HG03342 (cell line): ENCODE measurements at regions not wholly inside any gene's neighbourhood (a gene's known extent, or its start where the extent isn't known, plus 50 kb on each side); places are given as distances from the start of the nearest gene placed in this dataset.
"Not testable (repeated sequence)": the region's sequence is repeated elsewhere in the genome, so short reads cannot be mapped to it uniquely, and the experiment has no call there.

Experiments used
- ATAC-seq: cut with Tn5 transposase; IDR thresholded peaks from one replicate; pipeline ENCODE4 v1.9.1; 2021; ENCODE audit warnings: mild to moderate bottlenecking, moderate library complexity; ENCODE audit not compliant: unreplicated experiment

DNA sequence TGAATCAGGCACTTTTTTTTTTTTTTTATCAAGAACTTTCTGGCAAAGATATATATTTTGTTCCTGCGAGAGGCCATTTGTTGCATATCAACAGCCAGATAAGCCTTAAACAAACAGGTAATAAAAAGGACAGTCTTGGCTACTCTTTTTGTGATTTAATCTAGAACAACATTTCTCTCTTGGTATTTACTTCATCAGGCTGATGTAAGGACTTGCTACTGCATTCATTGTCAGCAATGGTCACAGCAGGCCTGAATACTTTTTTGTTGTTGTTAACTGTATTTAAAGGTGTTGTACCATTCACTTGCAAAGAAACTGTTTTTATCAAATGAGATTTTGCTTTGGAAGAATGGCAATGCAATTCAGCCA, 683.8 kb downstream of the IRS1 start:
- ATAC-seq, result no peak

DNA sequence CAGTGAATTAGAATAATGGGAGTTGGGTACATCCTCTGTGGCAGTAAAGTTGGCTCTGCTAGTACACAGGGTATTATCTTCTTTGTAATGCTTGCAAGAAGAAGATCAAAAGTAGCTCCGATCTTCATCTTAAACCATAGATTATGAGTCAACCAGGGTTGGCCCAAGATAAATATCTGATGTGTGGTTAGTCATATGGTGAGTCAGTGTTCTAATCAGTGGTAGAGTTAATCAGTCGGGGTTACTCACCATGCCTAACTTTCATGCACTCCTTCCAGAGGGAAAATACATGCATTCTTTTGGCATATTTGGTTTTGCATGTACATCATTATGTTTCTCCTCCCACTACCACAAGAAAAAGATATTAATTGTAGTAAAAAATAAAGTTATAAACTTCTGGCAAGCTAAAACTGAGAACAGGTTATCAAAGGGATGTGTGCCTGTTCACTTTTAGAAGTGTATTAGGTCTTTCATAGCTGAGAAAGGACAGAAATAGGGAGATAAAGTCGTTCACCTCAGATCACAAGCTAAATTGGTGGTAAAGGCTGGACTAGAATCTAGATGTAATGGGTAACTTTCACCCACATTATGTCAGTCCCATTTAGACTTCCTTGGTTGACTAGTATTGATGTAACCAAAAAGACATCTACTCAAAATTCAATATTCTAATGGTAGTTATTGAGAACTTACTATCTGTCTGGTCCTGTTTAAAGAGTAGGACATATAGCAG, 684.4 kb downstream of the IRS1 start:
- no peak for ATAC-seq

GRCh38 chr2:226114436-226114835, 685.2 kb downstream of the IRS1 start:
- ATAC-seq, result no peak

GRCh38 chr2:226098861-226099745, 699.6 kb downstream of the NYAP2 start:
- no peak for ATAC-seq

GRCh38 chr2:226095058-226095457, 695.5 kb downstream of the NYAP2 start:
- ATAC-seq, result no peak

GRCh38 chr2:226093364-226093763, 693.9 kb downstream of the NYAP2 start:
- ATAC-seq, result no peak

DNA sequence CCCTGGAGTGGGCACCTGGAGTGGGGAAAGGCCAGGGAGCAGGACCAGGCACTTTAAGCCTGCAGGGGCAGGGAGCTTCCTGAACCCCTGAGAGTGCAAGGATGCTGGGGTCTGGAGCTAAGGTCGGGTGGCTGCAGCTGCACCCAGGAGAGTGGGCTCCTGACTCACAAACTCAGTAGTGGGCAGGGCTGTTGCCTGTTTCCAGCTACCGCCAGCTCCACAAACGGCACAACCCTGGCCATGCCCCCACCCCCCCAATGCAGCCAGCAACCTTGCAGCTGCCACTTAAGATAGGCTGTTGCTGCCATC, 688.8 kb downstream of the NYAP2 start:
- ATAC-seq, result no peak

DNA sequence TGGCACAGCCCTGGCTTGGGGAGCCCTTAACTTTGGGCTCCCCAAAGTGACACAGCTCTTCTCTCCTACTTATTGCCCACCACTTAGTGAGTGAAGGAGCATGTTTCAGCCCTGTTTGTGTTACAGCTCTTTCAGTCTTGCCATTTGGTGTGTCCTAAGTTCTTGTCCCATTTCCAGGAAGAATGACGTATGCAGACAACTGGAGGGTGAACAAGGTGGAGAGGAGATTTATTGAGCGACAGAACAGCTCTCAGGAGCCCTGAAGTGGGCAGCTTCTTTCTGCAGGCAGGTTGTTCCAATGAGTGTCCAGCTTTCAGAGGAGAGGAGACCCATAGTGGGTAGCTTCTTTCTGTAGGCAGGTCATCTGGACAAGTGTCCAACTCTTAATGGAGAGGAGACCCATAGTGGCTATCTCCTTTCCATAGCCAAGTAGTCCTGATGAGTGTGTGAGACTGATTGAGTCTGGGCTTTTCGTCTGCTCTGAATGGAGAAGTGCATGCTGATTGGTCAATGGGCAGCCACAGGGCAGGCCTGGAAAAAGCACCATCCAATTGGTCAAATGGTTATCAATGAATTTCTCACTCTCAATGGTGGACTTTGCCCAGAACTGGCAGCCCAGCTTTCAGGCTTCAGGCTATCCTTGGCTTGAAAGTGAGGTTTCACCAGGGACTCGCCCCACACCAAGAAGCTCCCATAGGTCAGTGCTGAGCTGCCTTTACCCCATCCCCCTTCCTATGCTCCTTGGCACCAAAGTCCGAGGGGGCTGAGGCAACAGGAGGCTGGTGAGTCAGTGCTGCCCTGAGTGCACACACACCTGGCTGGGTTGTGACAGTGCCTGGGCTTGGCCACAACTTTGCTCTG, 688.2 kb downstream of the NYAP2 start:
- ATAC-seq, result no peak

- ATAC-seq, result no peak
Measured at GRCh38 chr2:226087051-226087450, 687.5 kb downstream of the NYAP2 start.

GRCh38 chr2:226086190-226086589, 686.7 kb downstream of the NYAP2 start:
- ATAC-seq, result no peak

GRCh38 chr2:226085425-226085824, 685.9 kb downstream of the NYAP2 start:
- not testable (repeated sequence) for ATAC-seq

DNA sequence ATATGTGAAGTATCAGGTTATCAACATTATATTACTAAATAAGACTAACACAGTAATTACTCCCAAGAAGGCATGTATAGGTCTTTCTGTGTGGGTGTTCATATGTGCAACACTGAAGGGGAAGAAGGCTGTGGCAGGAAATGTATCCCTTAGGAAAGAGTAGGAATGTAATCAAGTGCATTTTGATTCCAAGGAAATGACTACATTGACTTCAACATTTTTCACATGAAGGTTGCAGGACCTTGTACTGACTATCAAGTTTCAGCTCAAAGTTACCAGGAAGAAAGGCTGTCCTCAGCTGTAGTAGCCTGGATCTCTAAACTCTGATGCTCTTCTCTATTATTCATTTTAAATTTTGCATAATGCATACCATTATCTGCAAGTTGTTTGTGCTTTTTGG, 680.8 kb downstream of the NYAP2 start:
- no peak for ATAC-seq

DNA sequence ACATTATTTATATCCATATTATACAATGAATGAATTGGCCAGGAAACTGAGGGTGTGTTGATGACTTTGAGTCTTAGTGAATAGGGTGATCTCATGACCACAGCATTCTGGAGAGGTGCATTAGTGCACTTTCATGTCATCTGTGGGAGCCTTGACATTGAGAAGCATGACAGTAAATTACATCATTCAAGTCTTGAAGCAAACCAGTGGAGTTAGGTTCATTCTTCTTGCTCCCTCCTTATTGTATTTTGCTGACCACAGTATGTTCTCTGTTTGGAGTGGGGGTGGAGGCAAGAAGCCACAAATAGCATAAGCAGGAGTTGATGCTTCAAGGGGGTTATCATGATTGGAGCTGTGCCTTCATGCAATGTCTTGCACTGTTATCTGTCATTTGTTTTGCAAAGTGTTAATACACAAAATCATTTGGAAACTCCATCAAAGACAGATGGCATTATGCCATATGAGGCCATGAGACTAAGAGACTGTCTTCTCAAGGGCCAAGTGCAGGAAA, 680.2 kb downstream of the NYAP2 start:
- no peak for ATAC-seq

GRCh38 chr2:226079196-226079595, 679.7 kb downstream of the NYAP2 start:
- no peak for ATAC-seq

DNA sequence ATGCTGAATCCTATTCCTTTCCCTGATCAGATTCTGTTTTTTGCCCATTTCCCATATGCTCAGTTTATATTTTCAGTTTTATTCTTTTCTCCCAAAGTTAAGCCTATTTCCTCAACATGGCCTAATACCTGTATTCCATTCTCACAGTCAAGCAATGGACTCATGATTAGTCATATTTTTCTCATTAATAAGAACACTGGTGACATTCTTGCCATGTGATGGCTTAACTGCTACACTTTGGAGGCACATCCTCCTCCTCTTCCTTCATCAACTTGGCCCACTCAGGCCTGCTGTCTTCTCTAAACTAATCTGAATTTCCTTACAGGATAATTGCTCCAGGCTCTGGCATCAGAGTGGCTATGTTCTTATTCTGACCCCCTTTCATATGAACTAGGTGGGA, 679.2 kb downstream of the NYAP2 start:
- ATAC-seq, result no peak

DNA sequence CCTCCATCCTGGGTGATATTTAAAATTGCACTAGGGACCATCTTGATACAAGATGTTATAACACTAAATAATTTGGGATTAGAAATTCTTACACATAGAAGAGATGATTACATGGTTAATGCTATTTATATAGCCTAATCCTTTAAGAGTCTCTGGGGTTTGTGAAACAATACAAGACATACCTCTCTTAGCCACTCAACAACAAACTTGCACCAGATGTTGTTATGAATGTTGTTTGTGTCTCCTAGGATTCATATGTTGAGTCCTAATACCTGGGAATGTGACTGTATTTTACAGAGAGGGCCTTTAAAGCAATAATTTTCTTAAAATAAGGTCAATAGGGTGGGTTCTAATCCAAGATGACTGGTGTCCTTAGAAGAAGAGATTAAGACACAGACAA, 678.3 kb downstream of the NYAP2 start:
- no peak for ATAC-seq

DNA sequence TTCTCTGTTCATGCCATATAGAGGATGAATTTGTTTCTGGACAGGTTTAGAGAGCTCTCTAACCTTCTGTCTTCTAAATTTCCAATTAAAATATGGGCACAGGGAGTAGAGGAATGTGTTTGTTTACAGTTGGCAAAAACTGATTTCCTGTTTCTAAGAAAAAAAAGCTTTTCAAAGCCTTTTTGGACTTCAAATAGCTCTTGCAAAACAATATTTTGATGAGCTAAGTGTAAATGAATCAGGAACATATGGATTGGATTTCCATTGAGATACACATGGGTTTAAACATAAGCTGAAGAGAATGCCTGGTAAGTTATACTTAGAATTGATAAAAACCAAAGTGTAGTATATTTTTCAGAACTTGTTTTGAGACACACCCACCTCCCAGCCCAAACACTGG, 677.5 kb downstream of the NYAP2 start:
- no peak for ATAC-seq

GRCh38 chr2:226076529-226076928, 677.0 kb downstream of the NYAP2 start:
- ATAC-seq, result no peak

DNA sequence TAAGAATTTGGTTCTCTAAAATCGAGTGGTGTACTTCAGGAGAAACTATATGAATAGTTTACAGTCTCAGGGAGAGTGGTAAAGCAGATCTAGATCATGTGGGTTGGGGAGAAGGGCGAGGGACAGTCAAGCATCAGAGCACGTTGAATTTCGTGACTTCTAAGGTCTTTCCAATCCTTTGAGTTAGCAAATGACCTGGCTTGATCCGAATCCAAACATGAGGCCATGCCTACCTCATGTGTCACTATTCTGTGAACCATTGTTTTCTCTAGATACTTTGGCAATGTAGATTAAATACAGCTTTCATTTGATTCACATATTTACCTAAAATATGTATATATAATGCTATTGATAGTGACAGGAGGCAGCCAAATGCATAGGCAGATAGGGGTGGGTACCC, 674.9 kb downstream of the NYAP2 start:
- ATAC-seq, result no peak

- no peak for ATAC-seq
Measured at GRCh38 chr2:226073496-226074160, 674.1 kb downstream of the NYAP2 start.

DNA sequence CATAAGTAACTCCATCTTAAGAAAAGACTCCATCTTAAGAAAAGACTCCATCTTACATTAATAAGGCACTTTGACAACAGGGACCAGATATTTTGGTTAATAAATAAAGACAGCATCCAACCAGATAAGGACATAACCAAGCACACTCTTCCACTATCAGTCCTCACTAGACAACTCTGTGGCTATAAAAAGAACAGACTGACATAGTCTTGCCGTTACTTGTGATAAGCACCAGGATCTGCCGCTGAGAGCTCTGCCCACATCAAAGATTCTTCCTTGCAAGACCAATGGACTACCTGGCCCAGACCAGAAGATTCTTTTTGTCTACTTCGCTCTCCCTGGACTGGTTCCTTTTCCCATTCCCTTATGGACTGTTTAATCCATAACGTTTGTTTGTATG, 667.4 kb downstream of the NYAP2 start:
- ATAC-seq, result no peak
